Duodenal mucosa (tissue), 2 donors: ENCODE measurements at regions not wholly inside any gene's neighbourhood (a gene's known extent, or its start where the extent isn't known, plus 50 kb on each side); places are given as distances from the start of the nearest gene placed in this dataset.
"Not testable (repeated sequence)": the region's sequence is repeated elsewhere in the genome, so short reads cannot be mapped to it uniquely, and the experiment has no call there.

Experiments
- H3K27ac ChIP-seq: one replicate; pipeline ENCODE4 v1.7.0; 2013; ENCODE audit warnings: low read depth, low read length
- H3K27me3 ChIP-seq, 2 donors: one replicate each; pipeline ENCODE4 v1.7.0; 2013; ENCODE audit warnings: low read length in 2 of 2, control low read depth in 1 of 2; ENCODE audit not compliant: insufficient read depth in 2 of 2, control insufficient read depth in 1 of 2
- H3K36me3 ChIP-seq, 2 donors: one replicate each; pipeline ENCODE4 v1.7.0; 2013; ENCODE audit warnings: low read length in 2 of 2, control low read depth in 1 of 2; ENCODE audit not compliant: insufficient read depth in 2 of 2, control insufficient read depth in 1 of 2
- H3K4me1 ChIP-seq, 2 donors: one replicate each; pipeline ENCODE4 v1.7.0; 2013; ENCODE audit warnings: low read length in 2 of 2, control low read depth in 1 of 2; ENCODE audit not compliant: insufficient read depth in 2 of 2, control insufficient read depth in 1 of 2
- H3K4me3 ChIP-seq, 2 donors: one replicate each; pipeline ENCODE4 v1.7.0; 2013; ENCODE audit warnings: low read length in 2 of 2, low read depth in 1 of 2
- H3K9ac ChIP-seq, 2 donors: one replicate each; pipeline ENCODE4 v1.7.0; 2013; ENCODE audit warnings: low read length in 2 of 2, low read depth in 1 of 2
- H3K9me3 ChIP-seq, 2 donors: one replicate each; pipeline ENCODE4 v1.7.0; 2013; ENCODE audit warnings: low read length in 2 of 2, control low read depth in 1 of 2; ENCODE audit not compliant: control insufficient read depth in 1 of 2

DNA sequence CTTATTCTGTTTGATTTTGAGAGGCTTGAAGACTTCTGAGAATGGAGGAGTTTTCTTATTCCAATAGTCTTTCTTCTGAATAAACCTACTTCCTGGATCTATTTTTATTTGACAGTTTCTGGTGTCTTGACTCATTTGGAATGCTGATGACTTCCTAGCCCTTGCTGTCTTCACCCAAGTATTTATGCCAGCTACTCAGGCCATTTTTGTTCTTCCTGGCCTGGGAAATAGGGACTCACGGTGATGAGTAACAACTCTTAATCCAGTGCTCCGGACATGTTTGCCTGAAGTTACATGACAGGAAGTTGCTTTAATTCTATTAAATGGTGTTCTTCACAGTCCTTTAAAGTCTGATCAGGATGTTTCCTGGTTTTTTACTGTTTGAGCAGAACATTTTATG, 272.1 kb upstream of the EYS start:
- Histone ChIP-seq H3K4me3 (no peak overlapping the region), H3K36me3 (no peaks in the 10 kb centered on the region), H3K4me1 (no peaks in the 10 kb centered on the region), H3K27ac (no peak overlapping the region), H3K9me3 (peaks cover 2 to 16% of the 10 kb centered on the region in 2 donors), H3K27me3 (no peaks in the 10 kb centered on the region), H3K9ac (no peak overlapping the region)

DNA sequence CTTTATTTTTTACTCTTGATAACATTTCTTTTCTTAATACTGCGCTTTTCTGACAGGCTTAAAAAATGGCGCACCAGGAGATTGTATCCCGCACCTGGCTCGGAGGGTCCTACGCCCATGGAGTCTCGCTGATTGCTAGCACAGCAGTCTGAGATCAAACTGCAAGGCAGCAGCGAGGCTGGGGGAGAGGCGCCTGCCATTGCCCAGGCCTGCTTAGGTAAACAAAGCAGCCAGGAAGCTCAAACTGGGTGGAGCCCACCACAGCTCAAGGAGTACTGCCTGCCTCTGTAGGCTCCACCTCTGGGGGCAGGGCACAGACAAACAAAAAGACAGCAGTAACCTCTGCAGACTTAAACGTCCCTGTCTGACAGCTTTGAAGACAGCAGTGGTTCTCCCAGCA, 264.2 kb upstream of the EYS start:
- not testable (repeated sequence) for H3K4me1 ChIP-seq, H3K27ac ChIP-seq, H3K27me3 ChIP-seq, H3K9ac ChIP-seq, H3K4me3 ChIP-seq, H3K9me3 ChIP-seq, H3K36me3 ChIP-seq

DNA sequence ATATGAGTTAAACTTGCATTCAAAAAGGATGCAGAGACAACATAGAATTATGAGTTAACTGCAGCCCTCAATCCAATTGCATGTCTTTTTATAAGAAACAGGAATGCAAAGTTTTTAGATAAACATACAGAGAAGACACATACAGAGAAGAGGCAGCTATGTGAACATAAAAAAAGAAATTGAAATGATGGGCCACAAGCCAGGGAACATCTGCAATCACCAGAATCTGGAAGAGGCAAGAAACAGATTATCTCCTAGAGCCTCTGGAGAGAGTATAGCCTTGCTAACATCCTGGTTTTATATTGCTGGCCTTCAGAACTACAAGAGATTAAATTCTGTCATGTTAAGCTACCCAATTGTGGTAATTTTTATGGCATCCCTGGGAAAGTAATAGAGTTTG, 257.2 kb upstream of the EYS start:
- Histone ChIP-seq H3K4me1 (no peaks in the 10 kb centered on the region), H3K27me3 (no peaks in the 10 kb centered on the region), H3K9ac (no peak overlapping the region), H3K27ac (no peak overlapping the region), H3K4me3 (no peak overlapping the region), H3K36me3 (no peaks in the 10 kb centered on the region), H3K9me3 (peaks cover 6 to 9% of the 10 kb centered on the region in 2 donors)

DNA sequence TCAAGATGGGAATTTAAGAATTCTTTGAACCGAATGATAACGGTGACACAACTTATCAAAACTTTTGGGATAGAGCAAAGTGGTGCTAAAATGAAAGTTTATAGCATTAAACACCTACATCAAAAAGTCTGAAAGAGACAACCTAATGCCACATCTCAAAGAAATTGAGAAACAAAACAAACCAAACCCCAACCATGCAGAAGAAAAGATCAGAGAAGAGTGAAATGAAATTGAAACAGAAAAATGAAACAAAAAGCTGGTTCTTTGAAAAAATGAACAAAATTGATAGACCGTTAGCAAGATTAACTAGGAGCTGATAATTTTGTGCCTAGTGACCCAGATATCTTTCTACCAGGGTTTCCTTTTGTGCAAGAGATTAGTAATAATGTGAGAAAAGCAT, 248.0 kb upstream of the EYS start:
- Histone ChIP-seq H3K36me3 (no peaks in the 10 kb centered on the region), H3K9ac (no peak overlapping the region), H3K4me1 (no peaks in the 10 kb centered on the region), H3K4me3 (no peak overlapping the region), H3K27ac (no peak overlapping the region), H3K9me3 (peaks cover 2 to 7% of the 10 kb centered on the region in 2 donors), H3K27me3 (no peaks in the 10 kb centered on the region)

DNA sequence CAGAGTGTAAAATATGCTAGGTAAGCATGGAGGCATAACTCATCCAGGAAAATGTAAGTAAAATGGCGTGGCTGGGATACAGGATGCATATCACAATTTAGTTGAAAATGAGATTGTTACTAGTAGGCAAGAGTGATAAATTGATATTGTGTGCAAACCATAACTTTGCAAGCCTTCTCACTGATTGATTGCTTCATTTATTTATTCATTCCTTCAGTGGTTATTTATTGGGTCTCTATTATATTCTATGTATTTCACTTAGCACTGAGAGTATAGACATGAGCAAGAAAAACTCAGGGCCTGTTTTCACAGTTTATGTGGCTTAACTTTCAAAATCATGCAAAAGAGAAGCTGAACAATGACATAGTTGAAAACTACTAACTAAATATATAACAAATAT, 241.0 kb upstream of the EYS start:
- Histone ChIP-seq H3K27ac (no peak overlapping the region), H3K4me1 (no peaks in the 10 kb centered on the region), H3K9ac (no peak overlapping the region), H3K9me3 (peaks cover 0 to 3% of the 10 kb centered on the region in 2 donors), H3K27me3 (no peaks in the 10 kb centered on the region), H3K4me3 (no peak overlapping the region), H3K36me3 (no peaks in the 10 kb centered on the region)

DNA sequence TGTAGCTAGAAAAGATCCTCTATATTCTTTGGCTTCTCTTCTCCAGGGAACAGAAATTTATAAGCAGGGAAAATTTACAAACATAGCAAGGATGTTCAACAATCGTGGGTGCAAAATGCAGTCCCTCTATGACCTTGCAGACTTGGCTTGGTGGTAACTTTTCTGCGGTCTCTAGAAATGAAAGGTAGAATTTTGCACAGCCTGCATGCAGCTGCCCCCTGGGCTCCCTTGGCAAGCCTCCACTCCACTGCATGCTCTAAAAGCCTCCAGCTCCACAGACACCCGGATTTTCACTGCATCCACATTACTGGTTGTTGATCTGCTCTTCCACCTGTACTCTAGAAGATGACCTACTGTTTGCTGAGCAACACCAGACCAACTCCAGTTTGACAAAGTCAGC, 236.5 kb upstream of the EYS start:
- no peak overlapping the region for H3K9ac ChIP-seq
- no peaks in the 10 kb centered on the region for H3K4me1 ChIP-seq
- H3K27ac ChIP-seq = no peak overlapping the region
- H3K36me3 ChIP-seq = no peaks in the 10 kb centered on the region
- no peaks in the 10 kb centered on the region for H3K27me3 ChIP-seq
- peaks cover 0 to 3% of the 10 kb centered on the region in 2 donors for H3K9me3 ChIP-seq
- no peak overlapping the region for H3K4me3 ChIP-seq

DNA sequence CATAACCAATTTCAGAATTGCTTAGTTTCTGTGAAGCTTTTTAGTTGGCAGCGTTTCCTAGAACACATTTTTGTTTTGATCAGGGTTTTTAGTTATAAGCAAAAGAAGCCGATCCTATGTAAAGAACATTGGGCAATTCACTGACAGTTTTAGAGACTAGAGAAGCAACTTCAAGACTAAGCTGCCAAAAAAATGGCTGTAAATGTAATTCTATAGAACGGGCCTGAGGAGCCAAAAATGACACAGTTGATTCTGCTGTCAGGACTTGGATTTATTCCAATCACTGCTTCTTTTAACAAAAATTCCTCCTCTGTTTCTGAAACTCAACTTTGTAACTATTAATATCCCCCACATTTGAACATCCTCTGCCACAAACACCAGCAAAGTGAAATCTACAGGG, 236.0 kb upstream of the EYS start:
- Histone ChIP-seq H3K27me3 (no peaks in the 10 kb centered on the region), H3K4me3 (no peak overlapping the region), H3K36me3 (no peaks in the 10 kb centered on the region), H3K27ac (no peak overlapping the region), H3K9ac (no peak overlapping the region), H3K9me3 (peaks cover 0 to 5% of the 10 kb centered on the region in 2 donors), H3K4me1 (no peaks in the 10 kb centered on the region)

DNA sequence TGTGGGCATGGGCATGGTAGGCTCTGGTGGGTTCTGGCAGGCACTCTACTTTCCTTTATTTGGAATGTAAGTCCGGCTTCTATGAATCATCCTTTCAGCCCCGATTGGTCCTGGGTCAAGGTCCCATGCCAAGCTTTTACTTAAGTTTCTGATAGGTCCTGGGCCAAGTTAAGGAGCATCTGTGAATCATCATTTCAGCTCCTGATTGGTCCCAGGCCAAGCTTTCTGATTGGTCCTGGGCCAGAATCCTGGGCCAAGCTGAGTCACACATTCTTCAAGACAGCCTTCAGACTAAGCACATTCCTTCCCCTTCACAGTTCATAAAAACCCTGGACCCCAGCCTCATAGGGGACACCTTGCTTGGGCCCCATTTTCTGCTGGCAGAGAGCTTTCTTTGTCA, 231.0 kb upstream of the EYS start:
- no peaks in the 10 kb centered on the region for H3K27me3 ChIP-seq
- H3K9ac ChIP-seq = no peak overlapping the region
- H3K9me3 ChIP-seq = peaks cover 4 to 7% of the 10 kb centered on the region in 2 donors
- no peak overlapping the region for H3K4me3 ChIP-seq
- H3K4me1 ChIP-seq = no peaks in the 10 kb centered on the region
- no peaks in the 10 kb centered on the region for H3K36me3 ChIP-seq
- no peak overlapping the region for H3K27ac ChIP-seq

DNA sequence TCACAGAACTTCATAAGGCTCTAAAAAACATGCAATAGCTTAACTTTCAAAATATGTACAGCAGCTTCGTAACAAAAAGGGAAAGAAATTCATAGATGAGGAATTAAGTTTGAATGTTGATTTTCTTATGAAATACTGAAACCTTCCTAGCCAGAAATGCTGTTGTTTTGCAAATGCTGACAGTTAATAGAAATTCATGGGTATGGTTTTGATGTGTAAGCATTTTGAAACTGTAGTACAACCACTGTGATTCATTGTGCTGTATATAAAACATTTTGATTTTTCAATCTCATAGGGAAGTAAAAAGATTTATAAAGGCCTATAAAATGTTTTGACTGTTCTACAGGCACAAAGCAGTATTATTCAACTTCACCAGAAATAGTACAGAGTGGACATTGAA, 228.4 kb upstream of the EYS start:
- H3K4me1 ChIP-seq = no peaks in the 10 kb centered on the region
- H3K9me3 ChIP-seq = peaks cover 15 to 18% of the 10 kb centered on the region in 2 donors
- H3K4me3 ChIP-seq = no peak overlapping the region
- no peaks in the 10 kb centered on the region for H3K27me3 ChIP-seq
- H3K36me3 ChIP-seq = no peaks in the 10 kb centered on the region
- no peak overlapping the region for H3K9ac ChIP-seq
- no peak overlapping the region for H3K27ac ChIP-seq

DNA sequence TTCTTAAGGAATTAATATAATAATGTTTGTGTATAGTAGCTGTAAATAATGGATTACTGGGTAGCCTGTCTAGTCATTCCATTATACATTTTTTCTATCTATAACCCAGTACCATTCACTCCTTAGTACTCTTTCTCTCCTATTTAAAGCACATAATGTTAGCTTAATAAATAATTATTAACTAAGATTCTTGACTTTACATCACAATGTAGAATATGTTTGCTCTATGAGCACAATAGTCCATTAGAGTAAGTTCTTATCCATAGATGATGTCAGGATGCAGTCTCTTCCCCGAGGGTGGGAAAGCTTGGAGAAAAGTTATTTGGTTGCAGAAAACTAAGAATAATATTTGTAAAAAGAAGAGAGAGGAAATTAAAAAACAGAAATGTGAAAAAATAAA, 226.4 kb upstream of the EYS start:
- H3K27me3 ChIP-seq = no peaks in the 10 kb centered on the region
- H3K4me1 ChIP-seq = no peaks in the 10 kb centered on the region
- H3K9me3 ChIP-seq = peaks cover 15 to 22% of the 10 kb centered on the region in 2 donors
- no peak overlapping the region for H3K9ac ChIP-seq
- H3K27ac ChIP-seq = no peak overlapping the region
- H3K4me3 ChIP-seq = no peak overlapping the region
- no peaks in the 10 kb centered on the region for H3K36me3 ChIP-seq

DNA sequence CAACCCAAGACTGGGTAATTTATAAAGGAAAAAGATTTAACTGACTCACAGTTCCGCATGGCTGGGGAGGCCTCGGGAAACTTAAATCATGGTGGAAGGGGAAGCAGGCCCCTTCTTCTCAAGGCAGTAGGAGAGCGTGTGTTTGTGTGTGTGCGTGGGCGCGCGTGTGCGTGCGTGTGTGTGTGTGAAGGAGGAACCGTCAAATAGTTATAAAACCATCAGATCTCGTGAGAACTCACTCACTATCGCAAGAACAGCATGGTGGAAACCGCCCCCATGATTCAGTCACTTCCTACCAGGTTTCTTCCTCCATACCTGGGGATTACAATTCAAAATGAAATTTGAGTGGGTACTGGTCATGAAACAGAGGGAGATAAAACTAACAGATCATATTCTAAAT, 220.1 kb upstream of the EYS start:
- Histone ChIP-seq H3K4me3 (no peak overlapping the region), H3K27ac (no peak overlapping the region), H3K9me3 (peaks cover 11 to 15% of the 10 kb centered on the region in 2 donors)

More for the DNA sequence above, 220.1 kb upstream of the EYS start:
- Histone ChIP-seq H3K4me1 (no peaks in the 10 kb centered on the region), H3K27me3 (no peaks in the 10 kb centered on the region), H3K36me3 (no peaks in the 10 kb centered on the region), H3K9ac (no peak overlapping the region)
